Mucosa of rectum (tissue), 2 donors: ENCODE measurements at regions not wholly inside any gene's neighbourhood (a gene's known extent, or its start where the extent isn't known, plus 50 kb on each side); places are given as distances from the start of the nearest gene placed in this dataset.

Source experiments
- H3K27ac ChIP-seq, 2 donors: one replicate each; pipeline ENCODE4 v1.7.0; 2013; ENCODE audit warnings: inconsistent platforms in 2 of 2, low read depth in 2 of 2, low read length in 2 of 2
- H3K27me3 ChIP-seq, 2 donors: one replicate each; pipeline ENCODE4 v1.7.0; 2013; ENCODE audit warnings: low read length in 2 of 2; ENCODE audit not compliant: control insufficient read depth in 2 of 2, insufficient read depth in 2 of 2
- H3K36me3 ChIP-seq, 2 donors: one replicate each; pipeline ENCODE4 v1.7.0; 2013; ENCODE audit warnings: low read length in 2 of 2; ENCODE audit not compliant: control insufficient read depth in 2 of 2, insufficient read depth in 2 of 2
- H3K4me1 ChIP-seq, 2 donors: one replicate each; pipeline ENCODE4 v1.7.0; 2013; ENCODE audit warnings: low read length in 2 of 2, mild to moderate bottlenecking in 1 of 2; ENCODE audit not compliant: control insufficient read depth in 2 of 2, insufficient read depth in 2 of 2
- H3K4me3 ChIP-seq, 2 donors: one replicate each; pipeline ENCODE4 v1.7.0; 2013; ENCODE audit warnings: low read length in 2 of 2
- H3K9ac ChIP-seq, 2 donors: one replicate each; pipeline ENCODE4 v1.7.0; 2013; ENCODE audit warnings: low read length in 2 of 2, low read depth in 1 of 2, mild to moderate bottlenecking in 1 of 2
- H3K9me3 ChIP-seq, 2 donors: one replicate each; pipeline ENCODE4 v1.7.0; 2013; ENCODE audit warnings: low read length in 2 of 2; ENCODE audit not compliant: control insufficient read depth in 2 of 2
- donor health status: healthy.
- donor health status: Normal muscosa, but diverticular disease.

DNA sequence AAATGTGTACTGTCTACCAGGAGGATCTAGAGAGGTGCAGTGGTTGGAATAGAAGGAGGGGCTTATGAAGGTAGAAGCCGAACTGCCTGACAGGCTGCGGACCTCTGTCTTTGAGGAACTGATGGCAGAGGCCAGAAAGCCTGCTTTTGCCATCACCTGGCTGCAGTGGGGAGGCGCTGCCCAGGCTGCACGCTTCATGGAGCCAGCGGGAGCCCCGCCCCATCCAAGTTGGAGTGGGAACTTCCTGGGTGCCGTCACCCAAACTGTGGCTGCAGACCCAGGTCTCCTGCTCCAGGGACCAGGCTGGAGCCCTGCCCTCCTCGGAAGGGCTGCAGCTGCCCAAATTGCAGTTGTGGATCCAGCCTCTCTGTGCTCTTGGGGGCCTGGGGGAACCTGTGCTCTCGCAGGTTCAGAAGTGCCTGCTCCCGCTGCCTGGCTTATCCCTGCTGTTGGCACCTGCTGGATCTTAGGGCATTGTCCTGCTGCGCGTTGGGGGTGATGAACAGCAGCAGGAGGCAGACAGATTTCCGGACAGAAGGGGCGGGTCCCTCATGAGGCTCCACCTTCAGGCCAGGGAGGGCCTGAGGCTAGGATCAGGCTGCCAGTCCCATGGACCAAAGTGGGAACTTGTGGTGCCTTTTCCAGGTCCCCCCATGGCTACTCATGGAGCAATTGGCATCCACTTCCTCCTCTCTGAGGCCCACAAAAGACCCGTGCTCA lies 118.0 kb upstream of the PLPPR4 start:
- no peaks in the 10 kb centered on the region for H3K9me3 ChIP-seq
- peak overlapping the region in 1 of 2 donors; percentile 23 for H3K4me3 ChIP-seq
- no peak overlapping the region for H3K9ac ChIP-seq
- no peaks in the 10 kb centered on the region for H3K36me3 ChIP-seq
- no peaks in the 10 kb centered on the region for H3K27me3 ChIP-seq
- H3K4me1 ChIP-seq: no peaks in the 10 kb centered on the region
- H3K27ac ChIP-seq: no peak overlapping the region

- Histone ChIP-seq H3K36me3 (no peaks in the 10 kb centered on the region), H3K27me3 (no peaks in the 10 kb centered on the region), H3K9me3 (no peaks in the 10 kb centered on the region)
These were observed 114.3 kb upstream of the PLPPR4 start for GRCh38 chr1:99149952-99150351.

DNA sequence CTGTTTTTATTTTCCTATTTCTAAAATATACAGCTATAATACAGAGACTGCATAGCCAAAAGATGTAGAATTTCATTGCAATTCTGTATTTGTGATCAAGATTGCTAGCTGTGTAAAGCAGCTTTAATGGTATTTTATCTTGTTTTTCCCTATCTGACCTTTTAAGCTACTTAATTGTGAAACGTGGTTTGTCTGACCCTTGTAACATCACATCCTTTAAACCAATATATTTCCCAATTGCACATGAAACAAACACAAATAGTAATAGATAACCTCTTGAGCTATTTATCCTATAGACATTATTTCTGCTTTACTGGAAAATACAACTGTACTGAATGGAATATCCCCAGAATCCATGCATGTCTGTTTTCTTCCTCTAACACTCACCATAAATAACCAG lies 112.2 kb upstream of the PLPPR4 start:
- Histone ChIP-seq H3K9ac (no peak overlapping the region), H3K4me1 (no peaks in the 10 kb centered on the region), H3K4me3 (no peak overlapping the region), H3K36me3 (no peaks in the 10 kb centered on the region), H3K27ac (no peak overlapping the region), H3K9me3 (no peaks in the 10 kb centered on the region), H3K27me3 (no peaks in the 10 kb centered on the region)

More at GRCh38 chr1:99149952-99150351, 114.3 kb upstream of the PLPPR4 start:
- Histone ChIP-seq H3K4me1 (no peaks in the 10 kb centered on the region), H3K9ac (no peak overlapping the region), H3K27ac (no peak overlapping the region), H3K4me3 (no peak overlapping the region)

DNA sequence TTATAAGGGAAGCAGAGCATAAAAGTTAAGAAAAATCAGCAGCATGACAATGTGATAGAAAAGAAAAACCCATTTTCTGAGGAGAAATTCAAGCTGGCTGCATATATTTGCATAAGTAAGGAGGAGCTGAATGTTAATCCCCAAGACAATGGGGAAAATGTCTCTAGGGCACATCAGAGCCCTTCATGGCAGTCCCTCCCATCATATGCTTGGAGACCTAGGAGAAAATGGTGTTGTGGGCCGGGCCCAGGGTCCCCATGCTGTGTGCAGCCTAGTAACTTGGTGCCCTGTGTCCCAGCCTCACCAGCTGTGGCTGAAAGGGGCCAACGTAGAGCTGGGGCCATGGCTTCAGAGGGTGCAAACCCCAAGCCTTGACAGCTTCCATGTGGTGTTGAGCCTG lies 100.6 kb upstream of the PLPPR4 start:
- H3K4me3 ChIP-seq: no peak overlapping the region
- H3K36me3 ChIP-seq: no peaks in the 10 kb centered on the region
- H3K27ac ChIP-seq: no peak overlapping the region
- H3K4me1 ChIP-seq: no peaks in the 10 kb centered on the region
- H3K9me3 ChIP-seq: no peaks in the 10 kb centered on the region
- no peak overlapping the region for H3K9ac ChIP-seq
- H3K27me3 ChIP-seq: no peaks in the 10 kb centered on the region

DNA sequence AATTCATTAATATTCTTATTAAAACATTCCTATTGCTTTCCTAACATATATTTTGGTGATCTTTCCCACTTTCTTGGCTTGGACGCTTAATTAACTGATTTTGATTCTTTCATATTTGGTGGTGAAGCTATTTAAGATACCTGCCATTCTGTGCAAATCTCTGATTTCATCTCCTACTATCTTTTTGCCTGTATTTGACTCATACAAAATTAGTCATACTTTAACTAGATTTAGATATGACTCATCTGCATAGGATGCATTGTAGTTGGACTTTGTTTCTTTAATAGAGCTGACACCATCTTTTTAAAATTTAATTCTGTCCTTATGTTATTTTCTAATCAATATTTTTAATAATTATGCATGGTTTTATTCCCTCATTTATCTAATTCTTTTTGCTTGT lies 93.8 kb upstream of the PLPPR4 start:
- Histone ChIP-seq H3K36me3 (no peaks in the 10 kb centered on the region), H3K9me3 (no peaks in the 10 kb centered on the region), H3K9ac (no peak overlapping the region), H3K4me1 (no peaks in the 10 kb centered on the region), H3K27ac (no peak overlapping the region), H3K4me3 (no peak overlapping the region), H3K27me3 (no peaks in the 10 kb centered on the region)

DNA sequence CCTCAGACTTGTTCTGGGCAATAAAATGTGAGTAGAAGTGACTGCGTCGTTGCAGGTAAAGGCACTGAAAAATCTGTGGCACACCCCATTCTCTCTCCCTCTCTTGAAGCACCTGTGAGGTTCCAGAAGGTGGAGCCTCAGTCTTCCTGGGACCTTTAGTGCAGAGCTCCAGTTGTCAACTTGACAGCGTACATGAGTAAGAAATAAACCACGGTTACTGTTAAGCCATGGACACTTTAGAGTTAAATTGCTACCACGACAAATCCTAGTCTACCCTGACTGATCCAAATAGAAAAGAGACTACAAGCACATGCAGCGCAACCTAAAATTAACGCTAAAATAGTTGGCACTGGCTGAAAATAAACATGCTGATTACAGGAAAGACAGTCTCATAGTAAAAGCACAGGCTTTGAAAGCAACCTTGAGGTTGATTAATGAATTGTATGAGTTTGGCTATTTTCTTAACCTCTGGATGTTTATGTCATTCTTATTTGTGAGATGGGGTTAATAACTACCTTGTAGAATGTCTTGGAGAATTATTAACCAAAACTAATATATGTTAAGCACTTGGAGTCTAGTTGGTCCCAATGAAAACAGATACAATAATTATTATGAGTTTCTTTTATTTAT lies 93.0 kb upstream of the PLPPR4 start:
- Histone ChIP-seq H3K9ac (no peak overlapping the region), H3K9me3 (no peaks in the 10 kb centered on the region), H3K4me1 (no peaks in the 10 kb centered on the region), H3K27ac (no peak overlapping the region), H3K27me3 (no peaks in the 10 kb centered on the region), H3K36me3 (no peaks in the 10 kb centered on the region), H3K4me3 (no peak overlapping the region)

DNA sequence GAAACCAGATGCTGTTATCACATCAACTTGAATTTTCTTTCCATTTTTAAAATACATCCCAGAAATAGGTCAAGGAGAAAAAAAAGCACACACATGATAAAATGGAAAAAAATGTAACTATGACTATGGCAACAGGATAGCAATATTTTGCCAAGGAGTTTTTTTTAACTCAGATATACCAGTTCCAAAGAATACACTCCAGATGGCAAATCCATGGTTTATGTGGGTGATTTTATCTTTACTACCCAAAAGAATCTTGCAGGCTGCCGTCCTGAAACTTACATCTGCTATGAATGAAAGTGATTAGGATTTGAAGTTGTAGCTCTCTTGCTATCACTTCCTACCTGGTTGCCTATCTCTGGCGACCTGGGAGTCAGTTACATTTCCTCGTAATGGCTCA lies 91.0 kb upstream of the PLPPR4 start:
- Histone ChIP-seq H3K27me3 (no peaks in the 10 kb centered on the region), H3K9me3 (no peaks in the 10 kb centered on the region), H3K9ac (no peak overlapping the region), H3K4me3 (no peak overlapping the region), H3K27ac (no peak overlapping the region), H3K4me1 (no peaks in the 10 kb centered on the region), H3K36me3 (no peaks in the 10 kb centered on the region)

GRCh38 chr1:99173900-99174299 lies 90.4 kb upstream of the PLPPR4 start:
- Histone ChIP-seq H3K27ac (no peak overlapping the region), H3K36me3 (no peaks in the 10 kb centered on the region), H3K4me1 (no peaks in the 10 kb centered on the region), H3K9me3 (no peaks in the 10 kb centered on the region), H3K4me3 (no peak overlapping the region), H3K27me3 (no peaks in the 10 kb centered on the region), H3K9ac (no peak overlapping the region)

- H3K9me3 ChIP-seq: no peaks in the 10 kb centered on the region
These were observed 87.5 kb upstream of the PLPPR4 start for GRCh38 chr1:99176753-99177152.

DNA sequence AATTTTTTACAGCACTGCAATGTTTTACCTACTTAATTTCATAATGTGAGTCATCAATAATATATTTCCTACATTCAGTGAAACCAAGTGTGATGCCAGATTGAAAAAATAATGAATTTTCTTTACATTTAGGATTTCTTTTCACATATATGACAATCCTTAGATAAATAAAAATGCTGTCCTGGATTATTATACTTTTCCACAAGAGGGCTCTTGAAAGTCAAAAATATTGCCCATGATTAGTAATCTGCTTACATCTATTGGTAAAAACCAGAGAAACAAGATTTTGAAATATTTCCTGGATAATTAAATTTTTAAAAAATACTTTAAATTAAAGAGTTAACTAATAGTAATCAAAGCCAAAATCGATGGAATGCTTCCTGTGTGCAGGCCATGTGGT lies 86.8 kb upstream of the PLPPR4 start:
- H3K27me3 ChIP-seq: no peaks in the 10 kb centered on the region
- no peaks in the 10 kb centered on the region for H3K36me3 ChIP-seq
- H3K4me1 ChIP-seq: no peaks in the 10 kb centered on the region
- H3K27ac ChIP-seq: no peak overlapping the region
- no peak overlapping the region for H3K4me3 ChIP-seq
- H3K9ac ChIP-seq: no peak overlapping the region
- no peaks in the 10 kb centered on the region for H3K9me3 ChIP-seq

More at GRCh38 chr1:99176753-99177152, 87.5 kb upstream of the PLPPR4 start:
- no peaks in the 10 kb centered on the region for H3K36me3 ChIP-seq
- H3K9ac ChIP-seq: no peak overlapping the region
- no peaks in the 10 kb centered on the region for H3K4me1 ChIP-seq
- no peaks in the 10 kb centered on the region for H3K27me3 ChIP-seq
- H3K27ac ChIP-seq: no peak overlapping the region
- H3K4me3 ChIP-seq: no peak overlapping the region
